IMR-90 (cell line): ENCODE measurements at regions not wholly inside any gene's neighbourhood (a gene's known extent, or its start where the extent isn't known, plus 50 kb on each side); places are given as distances from the start of the nearest gene placed in this dataset.

Source experiments
- BHLHE40 ChIP-seq: fragments of 150-350 bp; IDR thresholded peaks from 2 replicates; pipeline ENCODE4 v1.6.1; 2016; ENCODE audit warnings: mild to moderate bottlenecking, low read depth, low read length
- CEBPB ChIP-seq: IDR thresholded peaks from 2 replicates; pipeline ENCODE4 v1.6.1; 2012; ENCODE audit warnings: low read depth, low read length, improper control_type of control experiment
- CHD1 ChIP-seq: IDR thresholded peaks from 2 replicates; pipeline ENCODE4 v1.6.1; 2012; ENCODE audit warnings: low read depth, low read length, improper control_type of control experiment
- CTCF ChIP-seq: conservative IDR thresholded peaks from 2 replicates; pipeline ENCODE4 v1.5.1; 2012; ENCODE audit warnings: mild to moderate bottlenecking, low read depth, low read length, improper control_type of control experiment
- MAZ ChIP-seq: IDR thresholded peaks from 2 replicates; pipeline ENCODE4 v1.6.1; 2012; ENCODE audit warnings: low read depth, mild to moderate bottlenecking, low read length, improper control_type of control experiment, moderate library complexity, borderline replicate concordance
- MXI1 ChIP-seq: IDR thresholded peaks from 2 replicates; pipeline ENCODE4 v1.6.1; 2012; ENCODE audit warnings: low read depth, mild to moderate bottlenecking, low read length, moderate library complexity, borderline replicate concordance
- POLR2A ChIP-seq: IDR thresholded peaks from 2 replicates; pipeline ENCODE4 v1.6.1; 2012; ENCODE audit warnings: mild to moderate bottlenecking, low read depth, low read length
- RAD21 ChIP-seq: IDR thresholded peaks from 2 replicates; pipeline ENCODE4 v1.6.1; 2012; ENCODE audit warnings: low read length, improper control_type of control experiment
- RFX5 ChIP-seq: IDR thresholded peaks from 2 replicates; pipeline ENCODE4 v1.8.0; 2012; ENCODE audit warnings: low read depth, mild to moderate bottlenecking, low read length, moderate library complexity
- SMC3 ChIP-seq: fragments of 150-350 bp; IDR thresholded peaks from 2 replicates; pipeline ENCODE4 v1.6.1; 2016; ENCODE audit warnings: low read depth, mild to moderate bottlenecking, antibody characterized with exemption, low read length, moderate library complexity
- USF2 ChIP-seq: fragments of 150-350 bp; IDR thresholded peaks from 2 replicates; pipeline ENCODE4 v1.6.1; 2017; ENCODE audit warnings: mild to moderate bottlenecking, antibody characterized with exemption, low read length, low read depth

GRCh38 chr4:100082852-100083251 is 107.4 kb downstream of the DDIT4L start:
- TF ChIP-seq MAZ: no peak
- no peak for TF ChIP-seq CEBPB
- no peak for TF ChIP-seq RFX5
- no peak for TF ChIP-seq POLR2A
- TF ChIP-seq CTCF: no peak
- no peak for TF ChIP-seq RAD21
- TF ChIP-seq BHLHE40: no peak
- no peak for TF ChIP-seq USF2
- no peak for TF ChIP-seq MXI1
- no peak for TF ChIP-seq SMC3
- TF ChIP-seq CHD1: no peak
